HepG2 (cell line): ENCODE measurements at regions not wholly inside any gene's neighbourhood (a gene's known extent, or its start where the extent isn't known, plus 50 kb on each side); places are given as distances from the start of the nearest gene placed in this dataset.

Experiments
- ATAC-seq: fragments of 200-7000 bp; cut with Tn5 transposase; 3 replicates; pipeline ENCODE4 v1.9.1; 2020; ENCODE audit warnings: mild to moderate bottlenecking, moderate library complexity
- BruUV-seq: library from RNA; stranded (reverse); fragments of 400-500 nt; replicated peaks from 2 replicates; lab custom pipeline; 2021; lab: Mats Ljungman, UMichigan
- CTCF ChIA-PET: fragments of 300-600 bp; formaldehyde crosslinking; extraction: SDS; loops from one replicate; lab custom pipeline; 2021; ENCODE audit warnings: low total read pairs, inconsistent platforms, low intra/inter-chr PET ratio; lab: Yijun Ruan, JAX
- POLR2A ChIA-PET: fragments of 350-600 bp; sonication (Branson Sonifier 250); formaldehyde crosslinking; loops from one replicate; lab custom pipeline; 2020; ENCODE audit warnings: antibody characterized with exemption, inconsistent platforms; lab: Yijun Ruan, JAX
- DNase-seq: peaks from one replicate; pipeline ENCODE4 v3.0.0-alpha.2; 2015; ENCODE audit warnings: low spot score
- FAIRE-seq: peaks from 3 replicates; lab custom pipeline; 2011; peaks lifted over from hg19 to GRCh38; lab: Jason Lieb, UNC
- H2AFZ ChIP-seq: one replicate; pipeline ENCODE4 v1.6.1; 2011; ENCODE audit warnings: low read length, inconsistent platforms
- H3K27ac ChIP-seq: fragments of 300-600 bp; 3 replicates; pipeline ENCODE4 v1.8.0; 2011; ENCODE audit warnings: mixed run types, mild to moderate bottlenecking, mixed read lengths, low read length, inconsistent platforms; ENCODE audit not compliant: insufficient read depth; ENCODE audit errors: extremely low read length
- H3K27me3 ChIP-seq, 2 experiments: fragments of 200-600 bp in 1 of 2; 2 replicates in 1 of 2; 3 replicates in 1 of 2; pipeline versions ENCODE4 v1.6.0 to v1.8.0; 2011; ENCODE audit warnings: low read length in 2 of 2, mild to moderate bottlenecking in 2 of 2, moderate library complexity in 2 of 2, inconsistent platforms in 1 of 2; ENCODE audit not compliant: insufficient read depth in 2 of 2, control insufficient read depth in 1 of 2
- H3K36me3 ChIP-seq, 2 experiments: fragments of 200-600 bp in 1 of 2; replicated peaks in 1 of 2; 2 replicates in 1 of 2; 3 replicates in 1 of 2; pipeline versions ENCODE4 v1.5.1 to v1.8.0; 2011; ENCODE audit warnings: low read length in 2 of 2, inconsistent platforms in 1 of 2; ENCODE audit not compliant: insufficient read depth in 2 of 2, control insufficient read depth in 1 of 2
- H3K4me1 ChIP-seq: 2 replicates; pipeline ENCODE4 v1.5.1; 2012; ENCODE audit warnings: low read length, inconsistent platforms; ENCODE audit not compliant: insufficient read depth
- H3K4me2 ChIP-seq: 2 replicates; pipeline ENCODE4 v1.6.0; 2011; ENCODE audit warnings: low read depth, low read length, inconsistent platforms
- H3K4me3 ChIP-seq, 3 experiments: fragments of 200-600 bp in 1 of 3; sonication (generic), shearing (Covaris generic) in 1 of 3; replicated peaks in 1 of 3; 2 replicates each; pipeline ENCODE4 v1.5.1; 2011 to 2016; ENCODE audit warnings: low read length in 3 of 3, inconsistent platforms in 2 of 3, low read depth in 2 of 3, mild to moderate bottlenecking in 2 of 3, control low read depth in 1 of 3, mixed read lengths in 1 of 3; ENCODE audit not compliant: insufficient read depth in 1 of 3
- H3K79me2 ChIP-seq: one replicate; pipeline ENCODE4 v1.6.1; 2011; ENCODE audit warnings: low read length, inconsistent platforms; ENCODE audit not compliant: insufficient read depth
- H3K9ac ChIP-seq: 2 replicates; pipeline ENCODE4 v1.6.0; 2011; ENCODE audit warnings: mild to moderate bottlenecking, low read depth, low read length, inconsistent platforms; ENCODE audit not compliant: insufficient read depth
- H3K9me3 ChIP-seq: 2 replicates; pipeline ENCODE4 v1.5.1; 2012; ENCODE audit warnings: mild to moderate bottlenecking, low read length
- H4K20me1 ChIP-seq: 2 replicates; pipeline ENCODE4 v1.6.0; 2011; ENCODE audit warnings: inconsistent platforms, mild to moderate bottlenecking, low read length, moderate library complexity; ENCODE audit not compliant: insufficient read depth
- ELF4 ChIP-seq: sonication (generic); formaldehyde crosslinking; IDR thresholded peaks from 2 replicates; pipeline ENCODE4 v1.5.0; 2020; ENCODE audit warnings: missing genetic modification reagents, mild to moderate bottlenecking, moderate library complexity, borderline replicate concordance
- FOSL2 ChIP-seq: sonication (generic); formaldehyde crosslinking; IDR thresholded peaks from 2 replicates; pipeline ENCODE4 v1.4.0; 2020; ENCODE audit warnings: missing genetic modification reagents
- FOXM1 ChIP-seq: sonication (generic); formaldehyde crosslinking; IDR thresholded peaks from 2 replicates; pipeline ENCODE4 v1.5.0; 2020; ENCODE audit warnings: missing genetic modification reagents
- FOXP1 ChIP-seq, 2 experiments: fragments of 450-650 bp in 1 of 2; IDR thresholded peaks; 2 replicates each; pipeline ENCODE4 v1.6.1; 2017 to 2018; ENCODE audit warnings: antibody characterized with exemption in 1 of 2
- KLF12 ChIP-seq: sonication (generic); formaldehyde crosslinking; IDR thresholded peaks from 2 replicates; pipeline ENCODE4 v1.4.0; 2020; ENCODE audit warnings: missing genetic modification reagents, borderline replicate concordance
- MAF1 ChIP-seq: sonication (generic); formaldehyde crosslinking; IDR thresholded peaks from 2 replicates; pipeline ENCODE4 v1.5.0; 2020; ENCODE audit warnings: missing genetic modification reagents, borderline replicate concordance
- MAZ ChIP-seq, 2 experiments: sonication (generic) in 1 of 2; formaldehyde crosslinking in 1 of 2; IDR thresholded peaks; 2 replicates each; pipeline versions ENCODE4 v1.5.0 to v1.6.1; 2012 to 2020; ENCODE audit warnings: low read depth in 2 of 2, mild to moderate bottlenecking in 2 of 2, borderline replicate concordance in 1 of 2, improper control_type of control experiment in 1 of 2, low read length in 1 of 2, missing genetic modification reagents in 1 of 2, moderate library complexity in 1 of 2
- MED13 ChIP-seq: sonication (generic); formaldehyde crosslinking; IDR thresholded peaks from 2 replicates; pipeline ENCODE4 v1.5.0; 2020; ENCODE audit warnings: missing genetic modification reagents
- NFE2L1 ChIP-seq: sonication (generic); formaldehyde crosslinking; IDR thresholded peaks from 2 replicates; pipeline ENCODE4 v1.4.0; 2020; ENCODE audit warnings: missing genetic modification reagents, mild to moderate bottlenecking, borderline replicate concordance
- PCBP1 ChIP-seq: fragments of 200-400 bp; formaldehyde crosslinking; IDR thresholded peaks from 2 replicates; pipeline ENCODE4 v1.6.1; 2017; ENCODE audit warnings: mild to moderate bottlenecking, low read depth, low read length, borderline replicate concordance
- SMAD3 ChIP-seq: sonication (generic); formaldehyde crosslinking; IDR thresholded peaks from 2 replicates; pipeline ENCODE4 v1.4.0; 2020; ENCODE audit warnings: missing genetic modification reagents
- TBP ChIP-seq: sonication (generic); formaldehyde crosslinking; IDR thresholded peaks from 2 replicates; pipeline ENCODE4 v1.5.0; 2020; ENCODE audit warnings: missing genetic modification reagents
- TBX3 ChIP-seq: fragments of 450-650 bp; IDR thresholded peaks from 2 replicates; pipeline ENCODE4 v1.6.1; 2017; ENCODE audit warnings: antibody characterized with exemption, mild to moderate bottlenecking, inconsistent platforms, borderline replicate concordance
- ZNF383 ChIP-seq: sonication (generic); formaldehyde crosslinking; IDR thresholded peaks from 2 replicates; pipeline ENCODE4 v1.4.0; 2020; ENCODE audit warnings: missing genetic modification reagents, mild to moderate bottlenecking, borderline replicate concordance
- ZNF44 ChIP-seq: sonication (generic); formaldehyde crosslinking; IDR thresholded peaks from 2 replicates; pipeline ENCODE4 v1.5.1; 2020; ENCODE audit warnings: mild to moderate bottlenecking, missing genetic modification reagents
- ZNF543 ChIP-seq: sonication (generic); formaldehyde crosslinking; IDR thresholded peaks from 2 replicates; pipeline ENCODE4 v1.4.0; 2020; ENCODE audit warnings: mild to moderate bottlenecking, missing genetic modification reagents
- ZNF781 ChIP-seq: sonication (generic); formaldehyde crosslinking; IDR thresholded peaks from 2 replicates; pipeline ENCODE4 v1.5.1; 2020; ENCODE audit warnings: borderline replicate concordance, mild to moderate bottlenecking, missing genetic modification reagents; ENCODE audit errors: not compliant biosample characterization
- WGBS: methylation state at CpG from one replicate; pipeline ENCODE4 v1.1.6; 2017; ENCODE audit warnings: low lambda C conversion rate; 5-methylcytosine and 5-hydroxymethylcytosine counted together
- in situ Hi-C: cut with HindIII; loops from 2 replicates; pipeline ENCODE4 v1.10.0; 2017; ENCODE audit warnings: low pct_unique_long_range_greater_than_20kb; ENCODE audit not compliant: extremely low pct_ligation_motif_present
- intact Hi-C: fragments of 100-400 bp; cut with micrococcal nuclease; formaldehyde crosslinking; loops from one replicate; pipeline ENCODE4 v1.10.0; 2022; ENCODE audit not compliant: unreplicated experiment
- TF ChIP-seq, protein P1 (sequence below): sonication (generic); formaldehyde crosslinking; IDR thresholded peaks from 2 replicates; pipeline ENCODE4 v1.9.0; 2021; ENCODE audit warnings: missing genetic modification reagents, mild to moderate bottlenecking, borderline replicate concordance
- TF ChIP-seq, protein P2 (sequence below): sonication (generic); formaldehyde crosslinking; IDR thresholded peaks from 2 replicates; pipeline ENCODE4 v1.4.0; 2020; ENCODE audit warnings: missing genetic modification reagents
- TF ChIP-seq, protein P3 (sequence below): sonication (generic); formaldehyde crosslinking; IDR thresholded peaks from 2 replicates; pipeline ENCODE4 v1.4.0; 2020; ENCODE audit warnings: mild to moderate bottlenecking, missing genetic modification reagents

DNA sequence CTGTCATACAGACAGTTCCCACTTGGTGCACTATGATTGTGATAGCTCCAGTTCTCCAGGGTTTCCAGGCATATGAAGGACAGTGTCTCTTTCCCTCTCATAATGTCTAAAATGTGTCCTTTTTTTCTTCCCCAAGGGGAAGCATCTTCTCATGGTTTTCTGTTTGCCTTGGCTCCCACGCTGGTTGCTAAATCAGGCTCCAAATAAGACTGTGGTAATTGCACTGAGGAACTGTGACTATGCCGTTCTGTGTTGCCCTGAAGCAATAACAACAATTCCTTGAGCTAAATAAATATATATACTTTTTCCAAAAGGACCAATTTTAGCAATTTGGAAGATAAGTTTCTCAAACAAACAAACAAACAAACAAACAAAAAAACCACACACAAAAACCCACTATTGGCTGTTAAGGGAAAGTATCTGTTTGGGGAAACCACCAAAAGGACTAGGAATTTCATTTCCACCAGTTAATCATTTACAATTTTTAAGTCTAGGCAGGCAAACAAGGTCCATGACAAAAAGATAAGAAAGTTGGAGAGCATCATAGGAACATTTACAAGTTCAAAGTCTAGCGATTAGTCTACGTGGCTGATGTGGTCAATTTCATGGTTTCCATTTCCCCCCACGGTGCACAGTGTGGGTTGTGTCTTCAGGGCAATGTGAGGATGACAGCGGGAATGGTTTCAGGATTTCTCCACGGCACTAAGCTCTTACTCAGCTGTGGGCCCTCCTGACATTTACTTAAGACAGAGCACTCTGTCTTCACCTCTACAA lies 62.4 kb downstream of the THNSL1 start:
- intact Hi-C loops (loop anchor here (1.0 kb wide), 1 partner anchor 17 kb away; no protein-coding TSS in a partner anchor), in situ Hi-C loops (no loop called here)
- no TSS peak for BruUV-seq
- H3K79me2 ChIP-seq: no peaks in the 10 kb centered on the region
- peaks cover 72% of the 10 kb centered on the region for H3K4me1 ChIP-seq
- FAIRE-seq (peak; percentile 81), DNase-seq (peak; percentile 91), ATAC-seq (peak; percentile 51)
- H4K20me1 ChIP-seq: no peaks in the 10 kb centered on the region
- peak overlapping the region; percentile 83 for H3K27ac ChIP-seq
- peak overlapping the region; percentile 53 for H3K9ac ChIP-seq
- H3K27me3 ChIP-seq: no peaks in the 10 kb centered on the region
- H3K36me3 ChIP-seq: no peaks in the 10 kb centered on the region
- H3K4me3 ChIP-seq: peak overlapping the region; percentile 27 to 42 (median 32); a peak in 4 of 6 replicates
- ChIA-PET POLR2A (interaction anchor here (1.1 to 6.2 kb wide), 4 partner anchors 17 to 355 kb away, joined by 5 to 35 read pairs (median 10); partner anchors contain the start of genes ARHGAP21, ENKUR and THNSL1), CTCF (no interaction called here)
- peak overlapping the region; percentile 90 for H3K4me2 ChIP-seq
- H2AFZ ChIP-seq: peak overlapping the region; percentile 73
- H3K9me3 ChIP-seq: no peaks in the 10 kb centered on the region
- 2% methylated on average over 7 of the region's 7 CpGs for whole genome bisulfite sequencing
- TF ChIP-seq SMAD3: no peak
- TF ChIP-seq FOSL2 (CRISPR knock-in tag): peak; percentile 55
- TF ChIP-seq, protein P1, sequence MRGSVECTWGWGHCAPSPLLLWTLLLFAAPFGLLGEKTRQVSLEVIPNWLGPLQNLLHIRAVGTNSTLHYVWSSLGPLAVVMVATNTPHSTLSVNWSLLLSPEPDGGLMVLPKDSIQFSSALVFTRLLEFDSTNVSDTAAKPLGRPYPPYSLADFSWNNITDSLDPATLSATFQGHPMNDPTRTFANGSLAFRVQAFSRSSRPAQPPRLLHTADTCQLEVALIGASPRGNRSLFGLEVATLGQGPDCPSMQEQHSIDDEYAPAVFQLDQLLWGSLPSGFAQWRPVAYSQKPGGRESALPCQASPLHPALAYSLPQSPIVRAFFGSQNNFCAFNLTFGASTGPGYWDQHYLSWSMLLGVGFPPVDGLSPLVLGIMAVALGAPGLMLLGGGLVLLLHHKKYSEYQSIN: no peak
- no peak for TF ChIP-seq MAF1 (CRISPR knock-in tag)
- TF ChIP-seq MAZ (IDR thresholded peaks at IDR 0.05; ENCODE audit: borderline replicate concordance, low read depth, low read length): no peak
- no peak for TF ChIP-seq MAZ (CRISPR knock-in tag; IDR thresholded peaks at IDR 0.05; ENCODE audit: low read depth)
- TF ChIP-seq, protein P2, sequence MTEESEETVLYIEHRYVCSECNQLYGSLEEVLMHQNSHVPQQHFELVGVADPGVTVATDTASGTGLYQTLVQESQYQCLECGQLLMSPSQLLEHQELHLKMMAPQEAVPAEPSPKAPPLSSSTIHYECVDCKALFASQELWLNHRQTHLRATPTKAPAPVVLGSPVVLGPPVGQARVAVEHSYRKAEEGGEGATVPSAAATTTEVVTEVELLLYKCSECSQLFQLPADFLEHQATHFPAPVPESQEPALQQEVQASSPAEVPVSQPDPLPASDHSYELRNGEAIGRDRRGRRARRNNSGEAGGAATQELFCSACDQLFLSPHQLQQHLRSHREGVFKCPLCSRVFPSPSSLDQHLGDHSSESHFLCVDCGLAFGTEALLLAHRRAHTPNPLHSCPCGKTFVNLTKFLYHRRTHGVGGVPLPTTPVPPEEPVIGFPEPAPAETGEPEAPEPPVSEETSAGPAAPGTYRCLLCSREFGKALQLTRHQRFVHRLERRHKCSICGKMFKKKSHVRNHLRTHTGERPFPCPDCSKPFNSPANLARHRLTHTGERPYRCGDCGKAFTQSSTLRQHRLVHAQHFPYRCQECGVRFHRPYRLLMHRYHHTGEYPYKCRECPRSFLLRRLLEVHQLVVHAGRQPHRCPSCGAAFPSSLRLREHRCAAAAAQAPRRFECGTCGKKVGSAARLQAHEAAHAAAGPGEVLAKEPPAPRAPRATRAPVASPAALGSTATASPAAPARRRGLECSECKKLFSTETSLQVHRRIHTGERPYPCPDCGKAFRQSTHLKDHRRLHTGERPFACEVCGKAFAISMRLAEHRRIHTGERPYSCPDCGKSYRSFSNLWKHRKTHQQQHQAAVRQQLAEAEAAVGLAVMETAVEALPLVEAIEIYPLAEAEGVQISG (CRISPR knock-in tag): peak; percentile 47; the same call in 1 of the 2 replicates
- no peak for TF ChIP-seq NFE2L1
- no peak for TF ChIP-seq TBP (CRISPR knock-in tag)
- no peak for TF ChIP-seq ZNF383 (CRISPR knock-in tag)
- no peak for TF ChIP-seq ELF4 (CRISPR knock-in tag)
- TF ChIP-seq ZNF781: no peak
- TF ChIP-seq KLF12 (CRISPR knock-in tag): no peak; the same call in 1 of the 2 replicates
- TF ChIP-seq ZNF44: no peak
- no peak for TF ChIP-seq TBX3
- no peak for TF ChIP-seq FOXM1 (CRISPR knock-in tag)
- TF ChIP-seq, protein P3, sequence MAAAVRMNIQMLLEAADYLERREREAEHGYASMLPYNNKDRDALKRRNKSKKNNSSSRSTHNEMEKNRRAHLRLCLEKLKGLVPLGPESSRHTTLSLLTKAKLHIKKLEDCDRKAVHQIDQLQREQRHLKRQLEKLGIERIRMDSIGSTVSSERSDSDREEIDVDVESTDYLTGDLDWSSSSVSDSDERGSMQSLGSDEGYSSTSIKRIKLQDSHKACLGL: no peak
- TF ChIP-seq MED13: 0 out of 2 replicates have a peak, but pooled peaks have one; percentile 33
- TF ChIP-seq ZNF543: no peak
- no peak for TF ChIP-seq FOXP1 (IDR thresholded peaks at IDR 0.05)
- peak; percentile 66 for TF ChIP-seq FOXP1 (CRISPR knock-in tag; IDR thresholded peaks at IDR 0.05)
- no peak for TF ChIP-seq PCBP1
